ENCODE measurements at regions not wholly inside any gene's neighbourhood (a gene's known extent, or its start where the extent isn't known, plus 50 kb on each side); places are given as distances from the start of the nearest gene placed in this dataset.
"Not testable (repeated sequence)": the region's sequence is repeated elsewhere in the genome, so short reads cannot be mapped to it uniquely, and the experiment has no call there.

DNA sequence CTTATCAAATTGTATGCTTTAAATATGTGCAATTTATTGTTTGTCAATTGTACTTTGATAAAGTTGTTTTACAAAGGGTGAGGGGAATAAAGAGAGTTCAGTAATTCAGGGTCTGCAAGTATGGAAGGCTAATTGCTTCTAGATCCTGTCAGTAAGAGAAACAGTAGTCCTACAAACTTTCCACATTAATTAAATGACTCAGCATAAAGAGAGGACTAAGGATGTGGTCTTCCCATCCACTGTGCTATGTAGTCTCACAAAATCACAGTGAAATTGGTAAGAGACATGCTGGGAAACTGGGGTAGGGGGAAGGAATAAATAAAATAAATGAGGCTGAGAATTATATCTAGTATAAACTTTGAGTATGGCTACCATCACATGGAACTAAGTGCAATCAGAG lies 130.2 kb upstream of the PKP2 start:
- Histone ChIP-seq H3K27ac (no peak overlapping the region), H3K27me3 (no peaks in the 10 kb centered on the region), H3K9me3 (no peaks in the 10 kb centered on the region), H3K4me1 (no peaks in the 10 kb centered on the region), H3K4me3 (no peak overlapping the region), H3K36me3 (no peaks in the 10 kb centered on the region)
- TF ChIP-seq POLR2A (IDR thresholded peaks at IDR 0.05), result no peak
- no peak for TF ChIP-seq EP300 (IDR thresholded peaks at IDR 0.05)
- TF ChIP-seq, protein P1, sequence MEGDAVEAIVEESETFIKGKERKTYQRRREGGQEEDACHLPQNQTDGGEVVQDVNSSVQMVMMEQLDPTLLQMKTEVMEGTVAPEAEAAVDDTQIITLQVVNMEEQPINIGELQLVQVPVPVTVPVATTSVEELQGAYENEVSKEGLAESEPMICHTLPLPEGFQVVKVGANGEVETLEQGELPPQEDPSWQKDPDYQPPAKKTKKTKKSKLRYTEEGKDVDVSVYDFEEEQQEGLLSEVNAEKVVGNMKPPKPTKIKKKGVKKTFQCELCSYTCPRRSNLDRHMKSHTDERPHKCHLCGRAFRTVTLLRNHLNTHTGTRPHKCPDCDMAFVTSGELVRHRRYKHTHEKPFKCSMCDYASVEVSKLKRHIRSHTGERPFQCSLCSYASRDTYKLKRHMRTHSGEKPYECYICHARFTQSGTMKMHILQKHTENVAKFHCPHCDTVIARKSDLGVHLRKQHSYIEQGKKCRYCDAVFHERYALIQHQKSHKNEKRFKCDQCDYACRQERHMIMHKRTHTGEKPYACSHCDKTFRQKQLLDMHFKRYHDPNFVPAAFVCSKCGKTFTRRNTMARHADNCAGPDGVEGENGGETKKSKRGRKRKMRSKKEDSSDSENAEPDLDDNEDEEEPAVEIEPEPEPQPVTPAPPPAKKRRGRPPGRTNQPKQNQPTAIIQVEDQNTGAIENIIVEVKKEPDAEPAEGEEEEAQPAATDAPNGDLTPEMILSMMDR (IDR thresholded peaks at IDR 0.05), result no peak
- no peak for TF ChIP-seq POLR2AphosphoS5 (IDR thresholded peaks at IDR 0.05)
- no peak for DNase-seq (ENCODE audit: low spot score in 2 of 2)

DNA sequence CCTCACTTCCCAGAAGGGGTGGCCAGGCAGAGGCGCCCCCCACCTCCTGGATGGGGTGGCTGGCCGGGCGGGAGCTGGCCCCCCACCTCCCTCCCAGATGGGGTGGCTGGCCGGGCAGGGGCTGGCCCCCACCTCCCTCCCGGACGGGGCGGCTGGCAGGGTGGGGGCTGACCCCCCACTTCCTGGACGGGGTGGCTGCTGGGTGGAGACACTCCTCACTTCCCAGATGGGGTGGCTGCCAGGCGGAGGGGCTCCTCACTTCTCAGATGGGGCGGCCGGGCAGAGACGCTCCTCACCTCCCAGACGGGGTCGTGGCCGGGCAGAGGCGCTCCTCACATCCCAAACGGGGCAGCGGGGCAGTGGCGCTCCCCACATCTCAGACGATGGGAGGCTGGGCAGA lies 126.1 kb upstream of the PKP2 start:
- H3K27me3 ChIP-seq; H3K4me3 ChIP-seq; H3K36me3 ChIP-seq; DNase-seq (ENCODE audit: low spot score in 2 of 2); H3K9me3 ChIP-seq; H3K4me1 ChIP-seq; H3K27ac ChIP-seq: not testable (repeated sequence)
- 92% methylated on average over 8 of the region's 20 CpGs for WGBS

DNA sequence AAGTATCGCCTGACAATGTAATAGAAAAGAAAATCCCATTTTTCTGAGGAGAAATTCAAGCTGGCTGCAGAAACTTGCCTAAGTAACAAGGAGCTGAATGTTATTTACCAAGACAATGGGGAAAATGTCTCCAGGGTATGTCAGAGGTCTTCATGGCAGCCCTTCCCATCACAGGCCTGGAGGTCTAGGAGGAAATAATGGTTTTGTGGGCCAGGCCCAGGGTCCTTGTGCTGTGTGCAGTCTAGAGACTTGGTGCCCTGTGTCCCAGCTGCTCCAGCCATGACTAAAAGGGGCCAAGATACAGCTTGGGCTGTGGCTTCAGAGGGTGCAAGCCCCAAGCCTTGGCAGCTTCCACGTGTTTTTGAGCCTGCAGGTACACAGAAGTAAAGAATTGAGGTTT lies 120.5 kb upstream of the PKP2 start:
- DNase-seq (ENCODE audit: low spot score in 2 of 2); H3K27me3 ChIP-seq; H3K27ac ChIP-seq; H3K4me1 ChIP-seq; H3K36me3 ChIP-seq; H3K4me3 ChIP-seq; H3K9me3 ChIP-seq: not testable (repeated sequence)
- WGBS, result 50% methylated on average over 2 of the region's 2 CpGs

DNA sequence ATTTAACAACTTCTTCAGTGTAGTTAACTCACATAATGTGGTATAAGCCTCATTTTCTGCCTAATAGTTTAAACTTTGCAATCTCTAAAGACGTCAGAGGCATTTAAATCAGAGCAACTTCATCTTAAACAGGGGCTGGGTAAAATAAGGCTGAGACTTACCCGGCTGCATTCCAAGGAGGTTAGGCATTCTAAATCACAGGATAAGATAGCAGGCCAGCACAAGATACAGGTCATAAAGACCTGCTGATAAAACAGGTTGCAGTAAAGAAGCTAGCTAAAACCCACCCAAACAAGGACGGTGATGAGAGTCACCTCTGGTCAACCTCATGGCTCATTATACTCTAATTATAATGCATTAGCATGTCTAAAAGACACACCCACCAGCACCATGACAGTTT lies 115.6 kb upstream of the PKP2 start:
- no peak for DNase-seq (ENCODE audit: low spot score in 2 of 2)
- WGBS, result 23% methylated on average over 3 of the region's 3 CpGs
- TF ChIP-seq EP300 (IDR thresholded peaks at IDR 0.05) (no peak), POLR2AphosphoS5 (IDR thresholded peaks at IDR 0.05) (no peak), POLR2A (IDR thresholded peaks at IDR 0.05) (no peak)
- TF ChIP-seq, protein P1 (IDR thresholded peaks at IDR 0.05), result no peak

DNA sequence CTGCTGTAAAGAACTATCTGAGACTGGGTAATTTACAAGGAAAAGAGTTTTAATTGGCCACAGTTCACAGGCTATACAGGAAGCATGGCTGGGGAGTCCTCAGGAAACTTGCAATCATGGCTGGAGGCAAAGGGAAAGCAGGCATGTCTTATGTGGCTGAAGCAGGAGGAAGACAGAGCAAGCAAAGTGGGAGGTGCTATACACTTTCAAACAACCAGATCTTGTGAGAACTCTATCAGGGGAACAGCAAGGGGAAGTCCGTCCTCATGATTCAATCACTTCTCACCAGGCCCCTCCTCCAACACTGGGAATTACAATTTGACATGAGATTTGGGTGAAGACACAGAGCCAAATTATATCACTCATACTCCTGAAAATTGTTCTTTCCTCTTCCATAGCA lies 109.5 kb upstream of the PKP2 start:
- Histone ChIP-seq H3K27me3 (no peaks in the 10 kb centered on the region), H3K9me3 (peaks cover 5% of the 10 kb centered on the region), H3K36me3 (no peaks in the 10 kb centered on the region), H3K27ac (no peak overlapping the region), H3K4me1 (no peaks in the 10 kb centered on the region), H3K4me3 (no peak overlapping the region)
- no peak for DNase-seq (ENCODE audit: low spot score in 2 of 2)
- WGBS, result 53% methylated on average over 1 of the region's 1 CpG
- TF ChIP-seq POLR2AphosphoS5 (IDR thresholded peaks at IDR 0.05) (no peak), POLR2A (IDR thresholded peaks at IDR 0.05) (no peak), EP300 (IDR thresholded peaks at IDR 0.05) (no peak)
- TF ChIP-seq, protein P1 (IDR thresholded peaks at IDR 0.05), result no peak

More for the DNA sequence above, 115.6 kb upstream of the PKP2 start:
- H3K27me3 ChIP-seq, result no peaks in the 10 kb centered on the region
- H3K9me3 ChIP-seq, result no peaks in the 10 kb centered on the region
- H3K4me3 ChIP-seq, result no peak overlapping the region
- H3K4me1 ChIP-seq, result no peaks in the 10 kb centered on the region
- no peaks in the 10 kb centered on the region for H3K36me3 ChIP-seq
- H3K27ac ChIP-seq, result no peak overlapping the region

DNA sequence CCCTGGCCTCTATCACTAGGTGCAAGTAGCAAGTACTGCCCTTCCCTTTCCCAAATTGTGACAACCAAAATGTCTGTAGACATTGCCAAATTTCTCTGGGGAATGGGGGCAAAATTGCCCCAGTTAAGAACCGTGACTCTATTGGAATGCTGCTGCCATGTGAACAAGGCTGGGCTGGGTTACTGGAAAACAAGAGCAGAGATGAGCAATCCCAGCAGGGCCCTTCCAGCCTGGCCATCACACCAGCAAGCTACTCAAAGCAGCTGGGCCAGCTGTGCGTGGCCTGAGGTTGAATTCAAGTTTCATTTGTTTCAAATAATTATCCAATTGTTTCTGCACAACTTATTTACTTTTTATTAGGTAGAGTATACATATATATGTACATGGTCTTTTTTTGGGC lies 103.4 kb upstream of the PKP2 start:
- Histone ChIP-seq H3K27ac (no peak overlapping the region), H3K27me3 (no peaks in the 10 kb centered on the region), H3K36me3 (no peaks in the 10 kb centered on the region), H3K4me3 (no peak overlapping the region), H3K9me3 (peaks cover 5% of the 10 kb centered on the region), H3K4me1 (no peaks in the 10 kb centered on the region)
- TF ChIP-seq, protein P1 (IDR thresholded peaks at IDR 0.05), result no peak
- no peak for TF ChIP-seq POLR2A (IDR thresholded peaks at IDR 0.05)
- TF ChIP-seq EP300 (IDR thresholded peaks at IDR 0.05), result no peak
- TF ChIP-seq POLR2AphosphoS5 (IDR thresholded peaks at IDR 0.05), result no peak
- WGBS, result 75% methylated on average over 2 of the region's 2 CpGs
- no peak for DNase-seq (ENCODE audit: low spot score in 2 of 2)

Data from suprapubic skin (tissue), 4 donors.